ENCODE measurements at regions not wholly inside any gene's neighbourhood (a gene's known extent, or its start where the extent isn't known, plus 50 kb on each side); places are given as distances from the start of the nearest gene placed in this dataset.

DNA sequence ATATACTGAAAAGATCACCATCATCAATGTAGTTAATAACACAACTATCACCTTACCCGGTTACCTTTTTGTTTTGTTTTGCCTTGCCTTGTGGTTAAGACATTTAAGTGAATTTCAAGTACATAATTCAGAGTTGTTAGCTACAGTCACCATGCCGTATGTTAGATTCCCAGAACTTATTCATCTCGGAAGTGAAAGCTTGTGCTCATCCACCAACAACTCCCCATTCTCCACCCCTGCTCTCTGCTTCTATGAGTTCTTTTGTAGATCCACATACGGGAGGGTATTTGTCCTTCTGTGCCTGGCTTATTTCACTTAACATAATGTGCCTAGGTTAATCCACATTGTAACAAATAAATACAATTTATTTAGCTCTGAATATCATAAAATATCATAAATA is 182.8 kb upstream of the ADARB2 start:
- DNase-seq, result no peak

DNA sequence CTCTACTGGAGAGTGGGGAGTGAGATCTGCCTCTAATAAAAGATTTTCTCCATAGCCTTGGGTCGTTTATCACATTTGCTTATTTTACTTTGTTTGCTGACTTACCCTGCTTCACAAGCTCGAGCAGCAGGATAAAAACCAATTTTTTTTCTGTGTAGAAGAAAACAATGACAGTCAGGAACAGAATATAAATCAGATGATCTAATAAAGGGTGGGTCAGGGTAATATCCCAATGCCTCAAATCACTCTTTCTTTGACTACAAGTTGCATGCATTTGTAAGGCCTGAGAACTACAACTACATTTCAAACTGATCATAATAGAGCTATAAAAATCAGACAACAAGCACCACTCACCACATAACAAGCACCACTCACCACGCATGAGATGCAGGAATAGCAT is 174.4 kb upstream of the ADARB2 start:
- no peak for DNase-seq

DNA sequence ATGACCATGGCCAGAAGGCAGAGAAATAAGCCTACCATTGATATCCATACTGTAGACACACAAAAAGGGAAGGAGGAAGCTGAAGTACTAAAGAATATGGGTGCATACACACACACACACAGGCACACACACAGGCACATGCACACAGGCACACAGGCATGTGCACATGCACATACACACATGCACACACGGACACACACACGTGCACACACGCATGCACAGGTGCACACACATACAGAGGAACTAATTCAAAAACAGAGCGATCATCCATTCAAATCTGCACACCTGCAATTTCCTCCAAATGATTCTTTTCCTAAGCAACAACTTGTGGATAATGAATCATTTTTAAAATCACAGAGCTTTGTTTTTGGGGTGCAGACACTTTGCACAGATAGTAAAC is 166.7 kb upstream of the ADARB2 start:
- no peak for DNase-seq

DNA sequence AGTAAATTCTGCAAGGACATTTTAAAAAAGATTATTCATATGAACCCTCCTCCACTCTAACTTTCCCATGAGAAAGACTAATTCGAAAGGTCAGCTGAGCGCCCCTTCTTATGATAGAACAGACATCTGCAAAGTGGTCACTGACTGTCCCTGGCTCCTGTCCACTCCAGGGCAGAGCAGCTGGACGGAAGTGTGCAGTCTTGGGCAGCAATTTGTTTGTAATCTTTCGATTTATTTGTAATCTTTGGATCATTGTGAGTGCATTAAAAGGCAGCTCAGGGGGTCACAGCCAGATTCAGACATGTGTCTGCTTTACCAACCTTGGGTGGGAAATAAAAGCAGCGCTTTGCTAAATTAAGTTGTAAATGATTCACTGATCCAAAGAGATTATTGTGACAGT is 158.8 kb upstream of the ADARB2 start:
- DNase-seq, result no peak

DNA sequence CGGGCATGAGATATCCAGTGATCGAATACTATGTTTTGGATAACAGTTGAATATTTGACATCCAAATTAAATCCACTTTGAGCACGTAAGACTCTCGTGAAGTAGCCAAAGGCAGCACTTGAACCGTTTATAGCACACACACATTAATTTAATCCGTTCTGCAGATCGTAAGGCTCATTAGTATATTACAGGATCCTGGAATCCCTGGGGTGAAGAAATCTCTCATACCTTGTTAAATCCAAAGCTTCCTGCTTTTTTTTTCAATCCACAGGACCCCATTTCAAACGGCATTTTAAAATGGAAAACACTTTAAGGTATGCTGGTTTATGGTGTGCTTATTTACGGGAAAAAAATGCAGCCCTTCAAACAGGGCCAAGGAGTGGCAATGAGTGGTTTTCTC is 158.4 kb upstream of the ADARB2 start:
- DNase-seq, result no peak

DNA sequence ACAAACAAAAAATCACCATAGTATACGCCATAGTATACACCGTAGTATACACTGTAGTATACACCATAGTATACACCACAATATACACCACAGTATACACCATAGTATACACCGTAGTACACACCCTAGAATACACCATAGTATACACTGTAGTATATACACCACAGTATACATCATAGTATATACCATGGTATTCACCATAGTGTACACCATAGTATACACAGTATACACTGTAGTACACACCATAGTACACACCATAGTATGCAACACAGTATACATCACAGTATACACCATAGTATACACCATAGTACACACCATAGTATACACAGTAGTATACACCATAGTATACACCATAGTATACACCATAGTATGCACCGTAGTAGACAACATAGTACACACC is 157.6 kb upstream of the ADARB2 start:
- DNase-seq, result no peak

DNA sequence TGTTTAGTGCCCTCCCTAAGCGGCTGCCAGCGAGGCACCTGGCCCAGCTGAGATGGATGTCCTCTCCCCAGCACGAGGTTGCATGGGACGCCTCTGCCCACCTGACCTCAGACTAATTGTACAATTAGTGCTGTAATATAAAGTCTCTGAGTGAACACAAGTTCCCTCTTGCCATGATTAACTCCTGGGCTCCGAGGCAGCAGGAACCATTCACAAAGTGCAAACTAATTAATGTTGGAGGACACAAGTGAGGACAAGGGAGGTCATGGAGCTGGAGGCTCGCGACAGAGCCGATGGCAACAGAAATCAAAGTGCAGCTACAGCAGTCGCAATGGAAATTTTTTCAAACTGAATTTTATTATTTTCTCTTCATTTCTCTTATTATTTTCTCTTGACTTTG is 156.6 kb upstream of the ADARB2 start:
- DNase-seq, result no peak

DNA sequence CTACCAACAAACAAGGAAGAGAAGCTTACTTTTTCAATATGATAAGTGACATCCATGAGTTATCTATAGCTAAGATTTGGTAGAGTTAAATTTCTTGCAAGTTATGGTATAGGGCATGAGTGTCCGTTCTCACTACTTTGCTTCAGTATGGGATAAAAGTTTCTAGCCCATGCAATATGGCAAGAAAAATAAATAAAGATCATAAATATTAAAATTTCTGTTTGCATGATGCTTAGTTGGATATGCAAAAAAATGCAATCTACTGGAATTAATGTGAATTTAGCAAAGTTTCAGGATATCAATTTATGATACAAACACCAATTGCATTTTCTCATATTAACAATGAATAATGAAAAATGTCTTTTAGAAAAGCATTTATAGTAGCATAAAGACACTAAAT is 148.7 kb upstream of the ADARB2 start:
- no peak for DNase-seq

DNA sequence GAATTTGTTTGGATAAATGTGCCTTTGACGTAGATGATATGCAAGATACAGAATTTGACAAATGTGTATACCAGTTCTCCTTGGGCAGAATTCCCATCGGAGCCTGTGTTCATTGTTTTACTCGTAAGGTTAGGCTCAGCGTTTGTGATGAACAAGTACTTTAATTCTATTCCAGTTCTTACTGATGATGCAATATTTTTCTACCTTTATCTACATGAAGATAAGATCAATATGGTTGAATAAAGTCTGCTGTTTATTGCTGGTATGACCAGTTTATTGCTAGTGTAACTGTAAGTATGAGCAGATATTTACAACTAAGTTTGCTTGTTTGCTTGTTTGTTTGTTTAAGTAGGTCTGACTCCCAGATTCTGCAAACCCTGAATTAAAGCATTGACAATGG is 145.4 kb upstream of the ADARB2 start:
- DNase-seq, result no peak

DNA sequence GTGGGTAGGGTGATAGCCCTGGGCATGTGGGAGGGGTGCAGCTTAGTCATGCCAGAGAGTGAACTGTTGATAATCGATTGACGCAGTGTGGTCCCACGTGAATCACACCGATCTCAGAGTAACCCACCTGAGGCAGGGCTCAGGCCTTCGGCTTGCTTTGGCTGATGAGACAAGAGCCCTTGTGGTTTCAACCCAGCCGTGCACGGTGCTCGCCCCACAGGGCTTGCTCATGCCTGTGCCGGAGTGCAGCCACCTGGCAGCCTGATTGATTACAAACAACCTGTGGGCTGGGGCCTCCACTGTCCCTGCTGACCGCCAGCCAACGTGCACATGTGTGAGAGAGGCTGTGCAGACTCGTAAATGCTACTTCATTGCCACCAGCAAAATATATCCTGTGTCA is 144.9 kb upstream of the ADARB2 start:
- DNase-seq, result no peak

DNA sequence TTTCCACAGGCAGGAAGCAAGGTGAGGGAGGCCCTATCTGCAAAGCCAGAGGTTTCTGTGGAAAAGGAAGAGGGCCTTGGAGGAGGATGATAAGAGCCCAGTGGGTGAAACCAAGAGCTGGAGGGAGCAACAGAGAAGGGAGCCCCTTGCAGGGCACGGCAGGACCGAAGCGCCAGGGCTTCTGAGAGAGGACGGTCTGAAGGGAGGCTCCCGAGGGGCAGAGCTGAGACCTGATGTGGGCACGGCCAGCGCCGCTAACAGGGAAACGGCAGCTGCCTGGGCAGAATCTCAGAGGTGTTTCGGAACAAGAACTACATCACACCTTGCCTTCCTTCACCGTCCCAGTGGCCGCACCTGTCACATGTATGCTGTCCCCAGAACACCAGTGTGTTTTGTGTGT is 144.3 kb upstream of the ADARB2 start:
- no peak for DNase-seq

DNA sequence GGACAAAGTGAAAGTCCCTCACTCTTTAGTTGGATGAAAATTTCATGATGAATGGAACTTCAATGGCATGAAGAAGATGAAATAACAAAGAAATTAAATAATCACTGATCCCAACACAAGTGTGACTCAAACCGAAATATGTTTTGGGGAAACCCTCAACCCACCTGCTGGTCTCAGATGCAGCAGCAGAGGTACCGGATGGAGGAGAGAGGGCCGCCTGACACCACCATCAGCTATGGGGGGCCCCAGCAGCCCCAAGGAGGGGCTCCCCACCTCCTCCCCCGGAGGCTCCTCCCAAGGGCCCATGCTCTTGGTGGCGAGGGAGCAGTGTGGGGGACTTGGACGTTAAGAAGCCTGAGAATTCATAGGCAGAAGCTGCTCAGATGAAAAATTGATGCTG is 137.2 kb upstream of the ADARB2 start:
- DNase-seq, result no peak

DNA sequence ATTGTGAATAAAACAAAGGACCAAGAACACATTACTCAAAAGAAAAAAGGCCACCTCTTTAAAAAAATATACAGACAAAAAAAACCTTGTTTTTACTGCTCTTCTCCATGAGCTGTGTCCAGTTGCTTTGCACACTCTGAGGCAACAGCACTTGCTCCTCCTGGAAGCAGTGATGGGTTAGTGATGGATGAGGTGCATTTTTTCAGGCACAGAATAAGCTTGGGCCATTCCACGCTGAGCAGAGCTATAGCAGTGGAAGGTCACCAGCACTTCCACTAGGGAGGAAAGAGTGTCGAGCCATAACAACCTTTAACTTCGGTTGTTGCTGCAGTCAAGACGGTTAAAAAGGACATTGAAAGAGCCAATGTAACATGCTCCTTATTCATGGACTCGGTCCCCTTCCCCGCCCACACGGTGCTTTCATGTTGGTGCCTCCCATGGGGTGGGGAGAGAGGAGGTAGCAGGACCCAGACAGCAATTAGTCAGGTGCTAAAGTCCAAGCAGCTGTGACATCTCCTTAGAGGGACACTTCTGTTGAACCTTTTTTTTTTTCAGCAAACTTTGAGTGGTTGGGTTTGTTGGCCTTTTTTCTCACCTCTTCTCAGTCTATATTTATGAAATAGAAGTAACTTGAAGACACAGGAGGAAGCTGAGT is 136.5 kb upstream of the ADARB2 start:
- no peak for DNase-seq

DNA sequence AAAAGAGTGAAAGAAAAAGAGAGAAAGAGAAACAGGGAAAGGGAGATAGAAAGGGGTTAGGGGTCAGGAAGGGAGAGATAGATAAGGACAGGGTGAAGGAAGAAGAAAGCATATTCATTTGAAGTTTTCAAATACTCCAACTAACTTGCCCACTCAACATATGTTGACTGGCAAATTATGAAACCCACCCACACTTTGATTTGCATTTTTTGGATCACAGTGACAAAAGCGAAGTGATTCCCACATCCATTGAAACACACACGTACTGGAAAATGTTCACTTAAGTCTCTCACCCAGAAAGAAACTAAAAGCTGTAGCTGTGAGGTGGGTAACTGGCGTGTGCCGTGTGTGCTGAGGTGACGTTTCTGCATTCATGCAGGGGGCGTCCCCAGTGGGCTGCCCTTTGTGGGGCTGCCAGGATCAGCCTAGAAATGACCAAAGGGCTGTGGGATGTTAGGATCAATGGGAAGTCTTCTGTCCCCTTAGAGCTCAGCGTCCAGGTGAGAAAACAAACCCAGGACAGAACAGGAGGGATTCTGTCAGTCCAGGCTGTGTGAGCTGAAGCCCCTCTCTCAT is 134.9 kb upstream of the ADARB2 start:
- no peak for DNase-seq

DNA sequence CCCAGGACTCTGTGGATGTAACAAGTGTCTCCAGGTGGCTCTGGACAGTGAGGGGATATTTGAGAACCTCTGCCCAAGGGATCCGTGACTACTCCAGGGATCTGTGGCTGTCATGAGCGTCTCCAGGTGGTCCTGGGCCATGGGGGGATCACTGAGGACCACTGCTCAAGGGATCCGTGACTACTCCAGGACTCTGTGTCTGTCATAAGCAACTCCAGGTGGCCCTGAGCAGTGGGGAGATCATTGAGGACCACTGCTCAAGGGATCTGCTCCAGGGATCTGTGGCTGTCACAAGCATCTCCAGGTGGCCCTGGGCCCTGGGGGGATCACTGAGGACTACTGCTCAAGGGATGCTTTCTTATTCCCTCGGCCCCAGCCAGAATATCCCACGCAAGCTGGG is 133.2 kb upstream of the ADARB2 start:
- DNase-seq, result no peak

DNA sequence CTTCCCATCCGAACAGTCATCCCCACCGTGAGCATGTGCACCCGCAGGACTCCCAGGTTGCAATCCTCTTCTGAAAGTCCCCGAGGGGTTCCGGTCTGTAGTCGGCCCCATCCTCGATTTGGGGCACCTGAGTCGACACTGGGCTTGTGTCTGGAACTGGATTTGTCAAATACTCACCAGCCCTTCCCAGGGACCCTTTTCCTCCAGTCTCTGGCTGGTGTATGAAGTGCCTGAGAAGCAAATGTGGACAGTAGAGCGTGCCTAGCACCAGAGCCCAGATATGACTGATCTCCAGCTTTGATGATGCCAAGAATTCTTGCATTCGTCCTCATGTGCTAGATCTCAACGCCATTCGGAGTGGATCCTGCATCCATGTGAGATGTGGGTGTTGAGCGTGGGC is 132.5 kb upstream of the ADARB2 start:
- DNase-seq, result no peak

DNA sequence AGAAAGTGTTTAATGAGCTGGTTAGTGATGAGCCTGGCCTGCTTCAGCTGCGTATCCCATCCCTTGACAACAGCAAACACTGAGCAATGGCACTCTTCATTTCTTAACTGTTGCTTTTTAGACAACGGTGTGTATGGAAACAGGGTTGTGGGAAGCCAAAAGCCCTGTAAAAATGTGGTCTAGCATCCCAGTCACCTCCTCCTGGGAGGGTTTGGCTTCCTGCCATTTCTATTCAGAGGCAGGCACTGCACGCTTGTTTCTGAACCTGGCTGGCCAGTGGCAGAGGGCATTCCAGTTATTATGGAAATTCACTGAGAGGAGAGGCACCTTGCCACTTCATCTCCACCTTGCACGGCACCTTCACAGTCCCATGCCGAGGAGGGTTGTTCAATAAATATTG is 123.0 kb upstream of the ADARB2 start:
- DNase-seq, result no peak

DNA sequence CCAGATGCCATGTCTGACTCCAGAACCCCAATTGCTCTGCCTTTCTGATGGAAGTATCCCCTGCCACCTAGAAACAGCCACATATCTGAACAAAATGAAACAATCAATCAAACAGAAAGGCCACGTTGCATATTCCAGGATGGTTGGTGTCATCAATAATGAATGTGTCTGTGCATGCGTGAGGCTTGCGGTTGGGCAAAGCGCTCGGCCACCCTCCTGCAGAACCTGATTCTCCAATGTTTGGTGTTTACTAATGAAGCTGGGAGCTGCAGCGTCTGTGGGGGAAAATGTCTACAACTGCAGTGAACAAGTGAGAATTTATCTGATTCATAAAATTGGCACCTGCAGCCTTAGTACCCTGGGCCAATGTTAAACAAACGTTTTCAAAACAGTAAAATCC is 121.2 kb upstream of the ADARB2 start:
- no peak for DNase-seq

DNA sequence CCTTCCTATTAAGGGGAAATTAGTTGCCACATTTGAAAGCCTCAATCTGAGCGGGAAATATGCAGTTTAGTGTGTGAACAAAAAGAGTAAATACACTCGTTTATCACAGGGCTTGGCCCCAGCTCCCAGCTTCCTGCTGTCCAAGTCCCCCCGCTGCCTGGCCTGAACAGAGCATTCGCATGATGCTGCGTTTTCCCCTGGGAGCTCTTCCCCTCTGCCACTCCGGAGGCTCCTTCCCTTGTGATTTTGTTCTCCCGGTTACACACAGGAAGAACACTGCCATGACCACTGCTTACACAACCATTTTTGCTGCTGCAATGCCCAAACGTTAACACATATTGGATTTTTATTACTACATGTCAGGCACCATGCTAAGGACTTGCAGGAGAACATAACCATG is 120.7 kb upstream of the ADARB2 start:
- no peak for DNase-seq

DNA sequence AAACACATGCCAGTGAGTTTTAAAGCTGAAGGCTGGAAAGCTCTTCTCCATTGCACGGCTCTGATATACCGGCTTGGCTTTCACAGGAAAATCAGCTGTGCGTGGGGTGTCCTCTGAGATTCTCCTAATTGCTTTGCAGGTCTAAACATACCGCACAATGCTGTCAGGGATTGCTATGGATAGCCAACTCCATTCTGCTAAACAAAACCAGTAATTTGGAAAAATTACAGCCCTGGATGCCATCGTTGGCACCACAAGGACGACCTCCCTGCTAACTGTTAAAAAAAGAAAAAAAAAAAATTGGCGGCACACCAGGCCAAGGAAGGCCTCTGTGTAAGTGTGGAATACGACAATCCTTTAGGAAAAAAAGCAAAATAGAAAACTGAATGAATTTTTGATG is 118.6 kb upstream of the ADARB2 start:
- no peak for DNase-seq

DNA sequence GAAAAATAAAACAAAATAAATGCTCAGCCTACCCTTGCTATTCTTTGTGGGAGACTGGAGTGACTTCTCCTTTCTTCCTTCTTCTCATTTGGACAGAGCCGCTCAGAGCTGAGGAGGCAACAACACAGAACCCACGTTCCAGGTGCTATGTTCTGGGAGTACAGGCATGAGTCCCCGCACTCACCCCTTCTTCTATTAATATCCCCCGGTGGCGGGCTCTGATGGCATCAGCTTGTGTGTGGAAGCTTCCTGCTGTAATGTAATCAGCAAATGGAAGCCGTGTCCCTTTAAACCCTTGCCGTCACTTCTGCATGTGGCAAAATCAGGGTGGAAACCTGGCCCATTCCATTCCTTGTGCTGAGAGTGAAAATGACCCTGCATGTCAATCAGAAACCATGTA is 116.9 kb upstream of the ADARB2 start:
- DNase-seq, result no peak

DNA sequence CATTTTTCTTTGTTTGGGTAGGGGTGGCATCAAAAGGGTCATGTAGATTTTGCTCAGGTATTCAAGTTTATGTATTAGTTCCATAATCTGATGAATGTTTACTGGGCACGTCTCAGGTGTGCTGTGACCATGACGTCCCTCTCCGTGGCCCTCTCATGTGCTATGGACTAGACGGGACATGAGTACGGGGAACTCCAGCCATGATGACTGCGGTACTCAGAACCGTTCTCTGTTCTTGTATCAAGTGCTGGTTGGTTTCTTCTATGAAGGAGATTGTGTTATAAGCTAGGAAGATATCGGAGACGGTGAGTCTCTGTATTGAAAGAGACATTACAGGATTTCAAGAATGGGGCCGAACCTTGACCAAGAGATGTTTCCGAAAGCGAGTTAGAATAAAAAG is 116.5 kb upstream of the ADARB2 start:
- no peak for DNase-seq

DNA sequence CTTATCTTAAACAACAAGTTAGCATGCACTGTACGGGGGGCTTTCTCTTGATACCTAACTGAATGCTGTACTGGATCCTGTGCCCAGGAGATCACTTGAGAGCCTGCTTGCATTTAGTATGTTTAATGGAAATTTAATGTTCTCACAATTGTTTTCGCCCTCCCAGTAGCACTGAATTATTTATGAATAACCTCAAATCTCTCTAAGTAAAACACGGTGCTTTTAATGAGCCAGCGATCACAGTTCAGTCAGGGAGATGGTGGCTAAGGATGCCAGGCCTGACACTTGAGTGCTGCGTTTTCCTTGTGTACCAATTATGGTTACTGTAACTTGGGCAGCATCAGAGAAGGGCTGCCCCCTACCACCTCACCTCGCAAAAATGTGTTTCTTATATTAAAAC is 115.5 kb upstream of the ADARB2 start:
- DNase-seq, result no peak

DNA sequence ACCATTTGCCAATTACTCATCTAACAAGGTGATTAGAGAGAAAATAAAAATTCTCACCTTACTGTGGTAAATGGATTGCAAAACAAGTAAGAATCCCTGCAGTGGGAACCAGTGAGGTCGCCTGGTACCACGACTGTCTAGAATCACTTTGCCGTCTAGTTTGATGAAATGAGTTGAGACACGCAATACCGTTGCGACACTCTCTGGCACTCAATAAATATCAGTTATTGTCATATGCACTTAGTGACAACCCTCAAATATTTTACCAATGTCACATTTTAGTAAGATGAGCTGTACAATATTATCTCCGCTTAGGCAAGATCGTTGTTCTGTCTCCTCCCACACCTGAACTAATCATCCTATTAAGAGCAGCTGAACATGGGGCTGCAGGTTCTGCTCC is 114.4 kb upstream of the ADARB2 start:
- no peak for DNase-seq

DNA sequence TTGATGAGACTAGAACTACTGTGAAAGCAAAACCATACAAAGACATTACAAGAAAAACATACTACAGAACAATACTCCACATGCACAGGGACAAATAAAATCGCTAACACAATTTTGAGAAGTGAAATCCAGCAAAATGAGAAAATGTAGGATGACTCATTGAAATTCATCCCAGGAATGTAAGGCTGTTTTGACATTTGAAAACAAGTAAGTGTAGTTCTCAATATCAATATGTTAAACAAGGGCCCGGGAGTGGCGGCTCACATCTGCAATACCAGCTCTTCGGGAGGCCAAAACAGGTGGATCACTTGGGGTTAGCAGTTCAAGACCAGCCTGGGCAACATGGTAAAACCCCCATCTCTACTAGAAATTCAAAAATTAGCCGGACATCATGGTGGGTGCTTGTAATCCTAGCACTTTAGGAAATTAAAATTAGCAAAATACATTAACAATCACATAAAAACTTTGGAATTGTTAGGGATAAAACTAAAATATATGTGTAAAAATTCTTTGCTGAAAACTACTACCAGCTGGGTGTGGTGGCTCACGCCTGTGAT is 113.7 kb upstream of the ADARB2 start:
- no peak for DNase-seq

Measured in activated CD4-positive, alpha-beta T cell treated with anti-CD3 and anti-CD28 coated beads, Interleukin-2, amount 50 U/mL, for 1 hour (primary cell).